HepG2 (cell line): ENCODE measurements at regions not wholly inside any gene's neighbourhood (a gene's known extent, or its start where the extent isn't known, plus 50 kb on each side); places are given as distances from the start of the nearest gene placed in this dataset.
A peak's percentile ranks its signal among the peaks of the same experiment; 100 is the strongest.

Experiments
- EEA1 ChIP-seq: sonication (generic); formaldehyde crosslinking; IDR thresholded peaks from 2 replicates; pipeline ENCODE4 v1.5.1; 2020; ENCODE audit warnings: mild to moderate bottlenecking, missing genetic modification reagents, borderline replicate concordance
- GABPB1 ChIP-seq: IDR thresholded peaks from 2 replicates; pipeline ENCODE4 v1.6.1; 2016; ENCODE audit warnings: mild to moderate bottlenecking, missing genetic modification reagents, moderate library complexity, missing compliant biosample characterization
- IRF2 ChIP-seq: IDR thresholded peaks from 2 replicates; pipeline ENCODE4 v1.6.1; 2018; ENCODE audit warnings: missing genetic modification reagents, missing compliant biosample characterization
- ISL2 ChIP-seq: sonication (generic); formaldehyde crosslinking; IDR thresholded peaks from 2 replicates; pipeline ENCODE4 v1.5.0; 2020; ENCODE audit warnings: missing genetic modification reagents
- MXD4 ChIP-seq: IDR thresholded peaks from 2 replicates; pipeline ENCODE4 v1.6.1; 2016; ENCODE audit warnings: mild to moderate bottlenecking, missing biosample characterization, missing genetic modification reagents
- MZF1 ChIP-seq: sonication (generic); formaldehyde crosslinking; IDR thresholded peaks from 2 replicates; pipeline ENCODE4 v1.8.1; 2023; ENCODE audit warnings: mild to moderate bottlenecking, missing genetic modification reagents, borderline replicate concordance
- NKX3-1 ChIP-seq: sonication (generic); formaldehyde crosslinking; IDR thresholded peaks from 2 replicates; pipeline ENCODE4 v1.5.0; 2020; ENCODE audit warnings: missing genetic modification reagents
- NONO ChIP-seq, 2 experiments: fragments of 450-650 bp in 1 of 2; sonication (generic) in 1 of 2; formaldehyde crosslinking in 1 of 2; IDR thresholded peaks in 1 of 2; conservative IDR thresholded peaks in 1 of 2; 2 replicates each; pipeline versions ENCODE4 v1.6.1 to v1.8.0; 2017 to 2022; ENCODE audit warnings: mild to moderate bottlenecking in 1 of 2, missing genetic modification reagents in 1 of 2, moderate library complexity in 1 of 2
- ZKSCAN8 ChIP-seq: IDR thresholded peaks from 2 replicates; pipeline ENCODE4 v1.6.1; 2016; ENCODE audit warnings: borderline replicate concordance, missing genetic modification reagents, missing compliant biosample characterization
- ZNF235 ChIP-seq: sonication (generic); formaldehyde crosslinking; IDR thresholded peaks from 2 replicates; pipeline ENCODE4 v1.8.1; 2023; ENCODE audit warnings: mild to moderate bottlenecking, missing genetic modification reagents, borderline replicate concordance
- ZNF256 ChIP-seq: sonication (generic); formaldehyde crosslinking; conservative IDR thresholded peaks from 2 replicates; pipeline ENCODE4 v1.4.0; 2020; ENCODE audit warnings: missing genetic modification reagents
- ZNF331 ChIP-seq: sonication (generic); formaldehyde crosslinking; IDR thresholded peaks from 2 replicates; pipeline ENCODE4 v1.4.0; 2020; ENCODE audit warnings: missing genetic modification reagents
- ZNF83 ChIP-seq: sonication (generic); formaldehyde crosslinking; IDR thresholded peaks from 2 replicates; pipeline ENCODE4 v1.4.0; 2020; ENCODE audit warnings: missing genetic modification reagents, mild to moderate bottlenecking, borderline replicate concordance
- TF ChIP-seq, protein P1 (sequence below): sonication (generic); formaldehyde crosslinking; IDR thresholded peaks from 2 replicates; pipeline ENCODE4 v1.4.0; 2020; ENCODE audit warnings: missing genetic modification reagents, borderline replicate concordance
- TF ChIP-seq, protein P2 (sequence below): sonication (generic); formaldehyde crosslinking; IDR thresholded peaks from 2 replicates; pipeline ENCODE4 v1.8.1; 2023; ENCODE audit warnings: missing genetic modification reagents, inconsistent platforms, borderline replicate concordance
- TF ChIP-seq, protein P3 (sequence below): sonication (generic); formaldehyde crosslinking; conservative IDR thresholded peaks from 2 replicates; pipeline ENCODE4 v1.8.0; 2022; ENCODE audit warnings: low read depth, missing genetic modification reagents
- TF ChIP-seq, protein P4 (sequence below): fragments of 450-650 bp; IDR thresholded peaks from 2 replicates; pipeline ENCODE4 v1.6.1; 2017
- TF ChIP-seq, protein P5 (sequence below): sonication (generic); formaldehyde crosslinking; IDR thresholded peaks from 2 replicates; pipeline ENCODE4 v1.8.0; 2023; ENCODE audit warnings: mild to moderate bottlenecking, missing genetic modification reagents

DNA sequence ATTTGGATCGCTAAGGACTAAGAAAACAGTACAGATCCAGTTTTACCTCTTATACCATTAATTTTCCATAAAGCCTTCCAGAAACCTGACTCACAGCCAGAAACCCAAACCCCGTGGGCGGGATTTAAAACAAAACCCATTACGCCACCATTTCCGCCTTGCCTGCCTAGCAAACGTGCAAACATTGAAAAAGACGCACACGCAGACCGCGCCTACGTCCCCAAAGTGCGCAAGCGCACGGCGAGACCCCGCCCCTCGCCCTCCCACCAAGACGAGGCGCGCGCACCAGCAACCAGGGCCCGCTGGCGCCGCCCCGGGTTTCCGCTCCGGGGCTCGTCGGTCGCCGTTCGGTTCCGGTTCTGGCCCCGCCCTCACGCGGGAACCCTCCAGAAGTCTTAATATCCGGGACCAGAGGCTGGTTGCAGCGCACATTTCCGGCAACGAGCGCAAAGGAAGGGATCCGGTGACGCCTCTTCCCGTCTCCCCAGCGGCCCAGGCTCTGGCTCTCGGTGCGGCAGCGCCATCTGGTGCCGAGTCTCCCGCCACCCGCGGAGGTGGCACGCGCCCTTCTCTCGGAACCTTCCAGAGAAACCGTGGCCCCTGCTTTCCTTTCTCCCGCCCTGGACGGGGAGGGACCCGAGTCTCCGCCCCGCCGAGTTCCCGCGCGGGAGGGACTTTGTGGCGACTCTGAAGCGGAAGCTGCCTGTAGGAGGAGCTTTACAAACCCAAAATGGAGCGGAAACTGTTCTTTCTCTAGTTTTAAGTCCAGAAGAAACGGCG, 256.9 kb upstream of the STARD13 start (continued):
- TF ChIP-seq EEA1 (CRISPR knock-in tag): peak; percentile 97; the same call in 1 of the 2 replicates
- TF ChIP-seq, protein P1, sequence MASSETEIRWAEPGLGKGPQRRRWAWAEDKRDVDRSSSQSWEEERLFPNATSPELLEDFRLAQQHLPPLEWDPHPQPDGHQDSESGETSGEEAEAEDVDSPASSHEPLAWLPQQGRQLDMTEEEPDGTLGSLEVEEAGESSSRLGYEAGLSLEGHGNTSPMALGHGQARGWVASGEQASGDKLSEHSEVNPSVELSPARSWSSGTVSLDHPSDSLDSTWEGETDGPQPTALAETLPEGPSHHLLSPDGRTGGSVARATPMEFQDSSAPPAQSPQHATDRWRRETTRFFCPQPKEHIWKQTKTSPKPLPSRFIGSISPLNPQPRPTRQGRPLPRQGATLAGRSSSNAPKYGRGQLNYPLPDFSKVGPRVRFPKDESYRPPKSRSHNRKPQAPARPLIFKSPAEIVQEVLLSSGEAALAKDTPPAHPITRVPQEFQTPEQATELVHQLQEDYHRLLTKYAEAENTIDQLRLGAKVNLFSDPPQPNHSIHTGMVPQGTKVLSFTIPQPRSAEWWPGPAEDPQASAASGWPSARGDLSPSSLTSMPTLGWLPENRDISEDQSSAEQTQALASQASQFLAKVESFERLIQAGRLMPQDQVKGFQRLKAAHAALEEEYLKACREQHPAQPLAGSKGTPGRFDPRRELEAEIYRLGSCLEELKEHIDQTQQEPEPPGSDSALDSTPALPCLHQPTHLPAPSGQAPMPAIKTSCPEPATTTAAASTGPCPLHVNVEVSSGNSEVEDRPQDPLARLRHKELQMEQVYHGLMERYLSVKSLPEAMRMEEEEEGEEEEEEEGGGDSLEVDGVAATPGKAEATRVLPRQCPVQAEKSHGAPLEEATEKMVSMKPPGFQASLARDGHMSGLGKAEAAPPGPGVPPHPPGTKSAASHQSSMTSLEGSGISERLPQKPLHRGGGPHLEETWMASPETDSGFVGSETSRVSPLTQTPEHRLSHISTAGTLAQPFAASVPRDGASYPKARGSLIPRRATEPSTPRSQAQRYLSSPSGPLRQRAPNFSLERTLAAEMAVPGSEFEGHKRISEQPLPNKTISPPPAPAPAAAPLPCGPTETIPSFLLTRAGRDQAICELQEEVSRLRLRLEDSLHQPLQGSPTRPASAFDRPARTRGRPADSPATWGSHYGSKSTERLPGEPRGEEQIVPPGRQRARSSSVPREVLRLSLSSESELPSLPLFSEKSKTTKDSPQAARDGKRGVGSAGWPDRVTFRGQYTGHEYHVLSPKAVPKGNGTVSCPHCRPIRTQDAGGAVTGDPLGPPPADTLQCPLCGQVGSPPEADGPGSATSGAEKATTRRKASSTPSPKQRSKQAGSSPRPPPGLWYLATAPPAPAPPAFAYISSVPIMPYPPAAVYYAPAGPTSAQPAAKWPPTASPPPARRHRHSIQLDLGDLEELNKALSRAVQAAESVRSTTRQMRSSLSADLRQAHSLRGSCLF (CRISPR knock-in tag): peak; percentile 88
- TF ChIP-seq ZNF235 (CRISPR knock-in tag): peak; percentile 59; the same call in 1 of the 2 replicates
- peak; percentile 87 for TF ChIP-seq MXD4 (CRISPR knock-in tag)
- TF ChIP-seq ZNF331 (CRISPR knock-in tag): peak; percentile 94
- TF ChIP-seq, protein P2, sequence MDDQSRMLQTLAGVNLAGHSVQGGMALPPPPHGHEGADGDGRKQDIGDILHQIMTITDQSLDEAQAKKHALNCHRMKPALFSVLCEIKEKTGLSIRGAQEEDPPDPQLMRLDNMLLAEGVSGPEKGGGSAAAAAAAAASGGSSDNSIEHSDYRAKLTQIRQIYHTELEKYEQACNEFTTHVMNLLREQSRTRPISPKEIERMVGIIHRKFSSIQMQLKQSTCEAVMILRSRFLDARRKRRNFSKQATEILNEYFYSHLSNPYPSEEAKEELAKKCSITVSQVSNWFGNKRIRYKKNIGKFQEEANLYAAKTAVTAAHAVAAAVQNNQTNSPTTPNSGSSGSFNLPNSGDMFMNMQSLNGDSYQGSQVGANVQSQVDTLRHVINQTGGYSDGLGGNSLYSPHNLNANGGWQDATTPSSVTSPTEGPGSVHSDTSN (CRISPR knock-in tag): 0 out of 2 replicates have a peak, but pooled peaks have one; percentile 79
- TF ChIP-seq MZF1 (CRISPR knock-in tag): peak; percentile 87; the same call in 1 of the 2 replicates
- TF ChIP-seq, protein P3, sequence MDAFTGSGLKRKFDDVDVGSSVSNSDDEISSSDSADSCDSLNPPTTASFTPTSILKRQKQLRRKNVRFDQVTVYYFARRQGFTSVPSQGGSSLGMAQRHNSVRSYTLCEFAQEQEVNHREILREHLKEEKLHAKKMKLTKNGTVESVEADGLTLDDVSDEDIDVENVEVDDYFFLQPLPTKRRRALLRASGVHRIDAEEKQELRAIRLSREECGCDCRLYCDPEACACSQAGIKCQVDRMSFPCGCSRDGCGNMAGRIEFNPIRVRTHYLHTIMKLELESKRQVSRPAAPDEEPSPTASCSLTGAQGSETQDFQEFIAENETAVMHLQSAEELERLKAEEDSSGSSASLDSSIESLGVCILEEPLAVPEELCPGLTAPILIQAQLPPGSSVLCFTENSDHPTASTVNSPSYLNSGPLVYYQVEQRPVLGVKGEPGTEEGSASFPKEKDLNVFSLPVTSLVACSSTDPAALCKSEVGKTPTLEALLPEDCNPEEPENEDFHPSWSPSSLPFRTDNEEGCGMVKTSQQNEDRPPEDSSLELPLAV (CRISPR knock-in tag): peak; percentile 86; the same call in 1 of the 2 replicates
- TF ChIP-seq IRF2 (CRISPR knock-in tag): peak; percentile 93
- peak; percentile 96 for TF ChIP-seq GABPB1
- no peak for TF ChIP-seq NONO (IDR thresholded peaks at IDR 0.05)
- peak; percentile 92 for TF ChIP-seq NONO (CRISPR knock-in tag; conservative IDR thresholded peaks at IDR 0.05)
- TF ChIP-seq ISL2: peak; percentile 82
- peak; percentile 99 for TF ChIP-seq ZNF256 (CRISPR knock-in tag)
- TF ChIP-seq, protein P4, sequence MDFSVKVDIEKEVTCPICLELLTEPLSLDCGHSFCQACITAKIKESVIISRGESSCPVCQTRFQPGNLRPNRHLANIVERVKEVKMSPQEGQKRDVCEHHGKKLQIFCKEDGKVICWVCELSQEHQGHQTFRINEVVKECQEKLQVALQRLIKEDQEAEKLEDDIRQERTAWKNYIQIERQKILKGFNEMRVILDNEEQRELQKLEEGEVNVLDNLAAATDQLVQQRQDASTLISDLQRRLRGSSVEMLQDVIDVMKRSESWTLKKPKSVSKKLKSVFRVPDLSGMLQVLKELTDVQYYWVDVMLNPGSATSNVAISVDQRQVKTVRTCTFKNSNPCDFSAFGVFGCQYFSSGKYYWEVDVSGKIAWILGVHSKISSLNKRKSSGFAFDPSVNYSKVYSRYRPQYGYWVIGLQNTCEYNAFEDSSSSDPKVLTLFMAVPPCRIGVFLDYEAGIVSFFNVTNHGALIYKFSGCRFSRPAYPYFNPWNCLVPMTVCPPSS: no peak
- peak; percentile 96; the same call in 1 of the 2 replicates for TF ChIP-seq ZNF83
- TF ChIP-seq NKX3-1 (CRISPR knock-in tag): peak; percentile 90
- TF ChIP-seq, protein P5, sequence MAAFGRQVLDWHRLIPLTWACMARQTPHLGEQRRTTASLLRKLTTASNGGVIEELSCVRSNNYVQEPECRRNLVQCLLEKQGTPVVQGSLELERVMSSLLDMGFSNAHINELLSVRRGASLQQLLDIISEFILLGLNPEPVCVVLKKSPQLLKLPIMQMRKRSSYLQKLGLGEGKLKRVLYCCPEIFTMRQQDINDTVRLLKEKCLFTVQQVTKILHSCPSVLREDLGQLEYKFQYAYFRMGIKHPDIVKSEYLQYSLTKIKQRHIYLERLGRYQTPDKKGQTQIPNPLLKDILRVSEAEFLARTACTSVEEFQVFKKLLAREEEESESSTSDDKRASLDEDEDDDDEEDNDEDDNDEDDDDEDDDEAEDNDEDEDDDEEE (CRISPR knock-in tag): peak; percentile 85; the same call in 1 of the 2 replicates
- TF ChIP-seq ZKSCAN8 (CRISPR knock-in tag): peak; percentile 84
